ENCODE measurements at regions not wholly inside any gene's neighbourhood (a gene's known extent, or its start where the extent isn't known, plus 50 kb on each side); places are given as distances from the start of the nearest gene placed in this dataset.

- TF ChIP-seq EZH2phosphoT487 (IDR thresholded peaks at IDR 0.05; ENCODE audit: borderline replicate concordance) (no peak), POLR2A (IDR thresholded peaks at IDR 0.05; ENCODE audit: borderline replicate concordance, extremely low read depth, insufficient read depth, insufficient read length) (no peak), YY1 (IDR thresholded peaks at IDR 0.05; ENCODE audit: extremely low read depth, insufficient replicate concordance, low read depth, low read length) (no peak), ZNF274 (IDR thresholded peaks at IDR 0.05; ENCODE audit: low read depth, low read length) (no peak), SIN3A (IDR thresholded peaks at IDR 0.05; ENCODE audit: low read depth) (no peak), POLR2AphosphoS5 (IDR thresholded peaks at IDR 0.05; ENCODE audit: low read depth, low read length) (no peak), JUND (IDR thresholded peaks at IDR 0.05) (no peak), FOSL1 (IDR thresholded peaks at IDR 0.05; ENCODE audit: low read depth) (no peak), ZFX (IDR thresholded peaks at IDR 0.05) (no peak), SP1 (IDR thresholded peaks at IDR 0.05; ENCODE audit: low read depth) (no peak), TCF7L2 (IDR thresholded peaks at IDR 0.05; ENCODE audit: borderline replicate concordance, extremely low read depth, insufficient read depth, insufficient read length) (no peak), ATF3 (IDR thresholded peaks at IDR 0.05) (no peak), CEBPB (IDR thresholded peaks at IDR 0.05; ENCODE audit: low read depth) (no peak), CBX3 (IDR thresholded peaks at IDR 0.05; ENCODE audit: low read depth) (no peak), EGR1 (IDR thresholded peaks at IDR 0.05; ENCODE audit: low read depth) (no peak), EZH2 (IDR thresholded peaks at IDR 0.05) (no peak)
- TF ChIP-seq, protein P1, sequence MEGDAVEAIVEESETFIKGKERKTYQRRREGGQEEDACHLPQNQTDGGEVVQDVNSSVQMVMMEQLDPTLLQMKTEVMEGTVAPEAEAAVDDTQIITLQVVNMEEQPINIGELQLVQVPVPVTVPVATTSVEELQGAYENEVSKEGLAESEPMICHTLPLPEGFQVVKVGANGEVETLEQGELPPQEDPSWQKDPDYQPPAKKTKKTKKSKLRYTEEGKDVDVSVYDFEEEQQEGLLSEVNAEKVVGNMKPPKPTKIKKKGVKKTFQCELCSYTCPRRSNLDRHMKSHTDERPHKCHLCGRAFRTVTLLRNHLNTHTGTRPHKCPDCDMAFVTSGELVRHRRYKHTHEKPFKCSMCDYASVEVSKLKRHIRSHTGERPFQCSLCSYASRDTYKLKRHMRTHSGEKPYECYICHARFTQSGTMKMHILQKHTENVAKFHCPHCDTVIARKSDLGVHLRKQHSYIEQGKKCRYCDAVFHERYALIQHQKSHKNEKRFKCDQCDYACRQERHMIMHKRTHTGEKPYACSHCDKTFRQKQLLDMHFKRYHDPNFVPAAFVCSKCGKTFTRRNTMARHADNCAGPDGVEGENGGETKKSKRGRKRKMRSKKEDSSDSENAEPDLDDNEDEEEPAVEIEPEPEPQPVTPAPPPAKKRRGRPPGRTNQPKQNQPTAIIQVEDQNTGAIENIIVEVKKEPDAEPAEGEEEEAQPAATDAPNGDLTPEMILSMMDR (IDR thresholded peaks at IDR 0.05 in 2 of 3, conservative IDR thresholded peaks at IDR 0.05 in 1 of 3; ENCODE audit: borderline replicate concordance in 1 of 3, insufficient read depth in 1 of 3, low read depth in 2 of 3, low read length in 2 of 3) = no peak
- TF ChIP-seq, protein P2, sequence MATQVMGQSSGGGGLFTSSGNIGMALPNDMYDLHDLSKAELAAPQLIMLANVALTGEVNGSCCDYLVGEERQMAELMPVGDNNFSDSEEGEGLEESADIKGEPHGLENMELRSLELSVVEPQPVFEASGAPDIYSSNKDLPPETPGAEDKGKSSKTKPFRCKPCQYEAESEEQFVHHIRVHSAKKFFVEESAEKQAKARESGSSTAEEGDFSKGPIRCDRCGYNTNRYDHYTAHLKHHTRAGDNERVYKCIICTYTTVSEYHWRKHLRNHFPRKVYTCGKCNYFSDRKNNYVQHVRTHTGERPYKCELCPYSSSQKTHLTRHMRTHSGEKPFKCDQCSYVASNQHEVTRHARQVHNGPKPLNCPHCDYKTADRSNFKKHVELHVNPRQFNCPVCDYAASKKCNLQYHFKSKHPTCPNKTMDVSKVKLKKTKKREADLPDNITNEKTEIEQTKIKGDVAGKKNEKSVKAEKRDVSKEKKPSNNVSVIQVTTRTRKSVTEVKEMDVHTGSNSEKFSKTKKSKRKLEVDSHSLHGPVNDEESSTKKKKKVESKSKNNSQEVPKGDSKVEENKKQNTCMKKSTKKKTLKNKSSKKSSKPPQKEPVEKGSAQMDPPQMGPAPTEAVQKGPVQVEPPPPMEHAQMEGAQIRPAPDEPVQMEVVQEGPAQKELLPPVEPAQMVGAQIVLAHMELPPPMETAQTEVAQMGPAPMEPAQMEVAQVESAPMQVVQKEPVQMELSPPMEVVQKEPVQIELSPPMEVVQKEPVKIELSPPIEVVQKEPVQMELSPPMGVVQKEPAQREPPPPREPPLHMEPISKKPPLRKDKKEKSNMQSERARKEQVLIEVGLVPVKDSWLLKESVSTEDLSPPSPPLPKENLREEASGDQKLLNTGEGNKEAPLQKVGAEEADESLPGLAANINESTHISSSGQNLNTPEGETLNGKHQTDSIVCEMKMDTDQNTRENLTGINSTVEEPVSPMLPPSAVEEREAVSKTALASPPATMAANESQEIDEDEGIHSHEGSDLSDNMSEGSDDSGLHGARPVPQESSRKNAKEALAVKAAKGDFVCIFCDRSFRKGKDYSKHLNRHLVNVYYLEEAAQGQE (IDR thresholded peaks at IDR 0.05; ENCODE audit: low read depth) = no peak
- TF ChIP-seq, protein P3, sequence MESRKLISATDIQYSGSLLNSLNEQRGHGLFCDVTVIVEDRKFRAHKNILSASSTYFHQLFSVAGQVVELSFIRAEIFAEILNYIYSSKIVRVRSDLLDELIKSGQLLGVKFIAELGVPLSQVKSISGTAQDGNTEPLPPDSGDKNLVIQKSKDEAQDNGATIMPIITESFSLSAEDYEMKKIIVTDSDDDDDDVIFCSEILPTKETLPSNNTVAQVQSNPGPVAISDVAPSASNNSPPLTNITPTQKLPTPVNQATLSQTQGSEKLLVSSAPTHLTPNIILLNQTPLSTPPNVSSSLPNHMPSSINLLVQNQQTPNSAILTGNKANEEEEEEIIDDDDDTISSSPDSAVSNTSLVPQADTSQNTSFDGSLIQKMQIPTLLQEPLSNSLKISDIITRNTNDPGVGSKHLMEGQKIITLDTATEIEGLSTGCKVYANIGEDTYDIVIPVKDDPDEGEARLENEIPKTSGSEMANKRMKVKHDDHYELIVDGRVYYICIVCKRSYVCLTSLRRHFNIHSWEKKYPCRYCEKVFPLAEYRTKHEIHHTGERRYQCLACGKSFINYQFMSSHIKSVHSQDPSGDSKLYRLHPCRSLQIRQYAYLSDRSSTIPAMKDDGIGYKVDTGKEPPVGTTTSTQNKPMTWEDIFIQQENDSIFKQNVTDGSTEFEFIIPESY (IDR thresholded peaks at IDR 0.05; ENCODE audit: extremely low read depth, insufficient replicate concordance, low read length) = no peak
- DNase-seq (ENCODE audit: low read depth, low spot score) = no peak
- H4K20me1 ChIP-seq (ENCODE audit: insufficient read depth) = no peaks in the 10 kb centered on the region
- no peaks in the 10 kb centered on the region for H3K36me3 ChIP-seq (ENCODE audit: control insufficient read depth in 1 of 2, insufficient read depth in 2 of 2, low read length in 2 of 2)
- POLR2A ChIA-PET = no interaction called here
- H3K4me1 ChIP-seq (ENCODE audit: control insufficient read depth in 1 of 2, insufficient read depth in 2 of 2, low read length in 2 of 2) = peaks cover 19 to 29% of the 10 kb centered on the region in 2 experiments
- H3K9me2 ChIP-seq (ENCODE audit: insufficient read depth) = no peaks in the 10 kb centered on the region
- CTCF ChIA-PET = no interaction called here
- no peak overlapping the region for H3K4me3 ChIP-seq (replicated peaks in 1 of 2; ENCODE audit: low read depth in 1 of 2, low read length in 2 of 2)
- H2AFZ ChIP-seq (ENCODE audit: low read depth, low read length, poor library complexity, severe bottlenecking) = no peak overlapping the region
- no peak overlapping the region for H3K27ac ChIP-seq (ENCODE audit: low read depth, low read length)
- H3K9ac ChIP-seq (ENCODE audit: low read length) = no peak overlapping the region
- no peaks in the 10 kb centered on the region for H3K9me3 ChIP-seq (ENCODE audit: control insufficient read depth in 1 of 2, insufficient read depth in 1 of 2, low read depth in 1 of 2, low read length in 2 of 2)
- peak; percentile 28; the same call in 1 of the 2 replicates for ATAC-seq
- no peak overlapping the region for H3K4me2 ChIP-seq (ENCODE audit: low read length)
- H3K27me3 ChIP-seq (ENCODE audit: insufficient read depth, low read length) = no peaks in the 10 kb centered on the region; the same call in 1 of the 2 replicates
- RAD21 ChIA-PET (ENCODE audit: low non-redundant PET in 1 of 2, low total read pairs in 2 of 2, uncharacterized antibody in 2 of 2, unreplicated experiment in 2 of 2) = no interaction called here
- intact Hi-C loops (cut with micrococcal nuclease) = no loop called here
- no TSS peak for BruUV-seq (replicated peaks)
- H3K79me2 ChIP-seq (ENCODE audit: insufficient read depth, low read length) = no peaks in the 10 kb centered on the region
Measured at GRCh38 chr3:113096188-113096892, 105.6 kb downstream of the GTPBP8 start.
